ENCODE measurements at regions not wholly inside any gene's neighbourhood (a gene's known extent, or its start where the extent isn't known, plus 50 kb on each side); places are given as distances from the start of the nearest gene placed in this dataset.
"Not testable (repeated sequence)": the region's sequence is repeated elsewhere in the genome, so short reads cannot be mapped to it uniquely, and the experiment has no call there.

DNA sequence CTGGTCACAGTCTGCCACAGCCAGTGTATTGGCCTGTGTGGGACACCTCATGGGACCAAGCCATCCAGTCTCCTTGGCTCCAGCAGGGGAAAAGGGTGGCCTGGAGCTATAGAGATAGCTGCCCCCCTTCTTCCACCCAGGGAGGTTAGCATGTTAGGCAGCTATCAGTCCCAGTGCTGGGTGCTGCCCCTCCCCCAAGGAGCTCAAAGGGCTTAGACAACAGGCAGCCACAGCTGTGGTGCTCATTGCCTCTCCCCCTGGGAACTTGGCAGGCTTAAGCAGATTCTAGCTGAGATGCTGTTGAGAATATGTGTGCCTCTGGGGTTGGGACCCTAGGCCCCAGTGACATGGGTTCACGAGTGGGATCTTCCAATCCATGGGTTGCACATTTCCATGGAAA is 226.0 kb upstream of the PTGER4 start:
- in situ Hi-C loops (cut with HindIII; ENCODE audit: low sequenced_read_pairs), result no loop called here

DNA sequence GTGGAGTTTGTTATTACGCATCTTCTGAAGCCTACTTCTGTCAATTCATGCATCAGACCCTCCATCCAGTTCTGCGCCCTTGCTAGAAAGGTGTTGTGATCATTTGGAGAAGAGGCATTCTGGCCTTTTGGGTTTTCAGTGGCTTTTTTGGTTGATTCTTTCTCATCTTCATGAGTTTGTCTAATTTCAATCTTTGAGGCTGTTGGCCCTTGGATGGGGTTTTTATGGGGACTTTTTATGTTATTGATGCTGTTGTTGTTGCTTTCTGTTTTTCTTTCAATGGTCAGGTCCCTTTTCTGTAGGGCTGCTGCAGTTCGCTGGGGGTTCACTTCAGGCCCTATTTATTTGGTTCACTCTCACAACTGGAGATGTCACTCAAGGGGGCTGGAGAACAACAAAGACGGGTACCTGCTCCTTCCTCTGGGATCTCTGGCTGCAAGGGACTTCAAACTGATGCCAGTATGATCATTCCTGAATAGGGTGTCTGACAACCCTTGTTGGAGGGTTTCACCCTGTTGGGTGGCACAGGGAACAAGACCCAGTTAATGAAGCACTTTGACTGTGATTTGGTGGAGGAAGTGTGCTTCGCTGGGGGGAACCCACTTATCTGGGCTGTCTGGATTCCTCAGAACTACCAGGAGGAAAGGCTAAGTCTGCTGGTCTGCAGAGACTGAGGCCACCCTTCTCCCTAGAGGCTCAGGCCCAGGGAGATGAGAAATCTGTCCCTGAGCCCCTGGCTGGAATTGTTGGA is 226.7 kb upstream of the PTGER4 start:
- in situ Hi-C loops (cut with HindIII; ENCODE audit: low sequenced_read_pairs), result no loop called here

DNA sequence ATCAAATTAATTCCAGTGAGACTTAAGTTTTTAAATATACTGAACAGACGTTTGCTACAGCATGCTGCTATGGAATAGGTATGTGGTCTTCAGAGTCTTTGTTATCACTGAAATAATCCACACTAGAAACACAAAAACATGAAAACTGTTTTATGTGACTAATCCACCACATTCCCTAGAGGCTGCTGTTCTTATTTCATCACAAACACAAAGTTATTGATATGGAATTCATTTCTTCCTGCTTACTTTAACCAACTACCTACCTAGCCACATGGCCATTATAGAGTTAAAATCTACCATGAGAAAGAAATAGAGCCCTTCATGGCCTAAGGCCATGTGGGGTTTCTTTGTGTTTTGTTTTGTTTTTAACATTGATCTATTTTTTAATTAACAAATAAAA is 232.3 kb upstream of the PTGER4 start:
- in situ Hi-C loops (cut with HindIII; ENCODE audit: low sequenced_read_pairs), result no loop called here

DNA sequence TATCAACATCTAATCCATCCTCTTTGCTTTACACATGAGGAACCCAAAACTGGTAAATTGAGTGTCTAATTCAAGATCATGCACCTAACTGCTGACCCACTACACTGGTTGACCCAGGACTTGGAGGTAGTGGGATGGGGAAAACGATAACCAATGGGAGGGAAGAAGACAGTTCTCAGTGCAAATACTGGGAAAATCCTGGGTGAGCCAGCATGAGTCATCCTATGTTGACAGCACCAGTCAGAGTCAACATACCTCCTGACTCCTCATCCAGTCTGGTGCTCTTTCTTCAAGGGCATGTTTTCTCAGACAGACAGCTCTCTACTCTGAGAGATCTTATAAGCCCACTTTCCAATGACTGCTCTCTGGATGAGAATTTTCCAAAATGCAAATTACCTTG is 232.8 kb upstream of the PTGER4 start:
- in situ Hi-C loops (cut with HindIII; ENCODE audit: low sequenced_read_pairs), result no loop called here

DNA sequence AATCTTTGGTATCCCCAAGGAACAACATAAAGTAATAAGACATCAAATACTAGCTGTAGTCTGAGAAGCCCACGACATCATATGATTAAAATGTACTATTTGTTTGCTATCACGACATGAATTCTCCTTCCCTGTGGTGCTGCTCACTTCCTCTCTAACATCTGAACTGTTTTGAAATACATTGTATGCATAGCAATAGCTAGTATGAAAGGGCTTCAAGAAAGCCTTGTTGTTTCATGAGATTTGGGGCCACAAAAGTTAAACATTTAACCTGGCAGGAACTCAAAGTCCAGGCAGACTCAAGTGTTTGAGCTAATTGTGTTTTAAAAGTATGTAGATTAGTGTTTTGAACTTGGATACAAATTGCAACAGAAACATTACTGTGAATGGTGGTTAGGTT is 237.4 kb upstream of the PTGER4 start:
- in situ Hi-C loops (cut with HindIII; ENCODE audit: low sequenced_read_pairs), result no loop called here

DNA sequence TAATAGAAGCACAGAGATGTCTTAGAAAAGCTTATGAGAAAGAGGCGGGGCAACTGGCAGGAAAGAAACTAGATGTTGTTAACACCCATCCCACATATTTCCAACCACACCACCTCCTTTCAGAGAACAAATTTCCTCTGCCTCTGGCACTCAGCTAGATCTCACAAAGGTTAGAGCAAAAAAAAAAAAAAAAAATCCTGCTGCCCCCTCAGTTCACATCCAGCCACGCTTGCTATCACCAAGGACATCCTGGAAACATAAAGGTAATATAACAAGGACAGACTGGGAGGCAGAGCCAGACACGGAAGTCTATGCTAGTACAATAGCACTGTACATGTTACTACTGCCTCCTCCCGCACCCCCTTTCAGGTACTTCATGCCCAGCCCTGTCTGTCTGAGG is 238.0 kb upstream of the PTGER4 start:
- in situ Hi-C loops (cut with HindIII; ENCODE audit: low sequenced_read_pairs), result no loop called here

DNA sequence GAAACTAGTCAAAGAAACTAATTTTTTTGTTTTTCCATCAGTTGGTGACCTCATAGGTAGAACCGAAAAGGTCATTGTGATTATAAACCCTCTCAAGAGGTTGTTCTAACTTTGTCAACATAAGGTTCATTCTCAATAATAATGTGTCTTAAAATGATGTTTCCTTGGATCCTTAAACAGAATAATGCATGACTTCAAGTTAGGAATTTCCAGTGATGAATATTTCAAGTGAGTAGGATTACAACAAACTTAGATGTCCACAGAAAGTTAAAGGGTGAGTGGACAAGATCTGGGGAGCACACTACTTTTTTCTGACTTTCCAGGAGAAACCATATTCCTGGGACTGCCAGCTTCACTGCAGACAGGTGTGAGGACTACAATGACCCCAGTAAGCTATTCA is 239.0 kb upstream of the PTGER4 start:
- in situ Hi-C loops (cut with HindIII; ENCODE audit: low sequenced_read_pairs), result no loop called here

DNA sequence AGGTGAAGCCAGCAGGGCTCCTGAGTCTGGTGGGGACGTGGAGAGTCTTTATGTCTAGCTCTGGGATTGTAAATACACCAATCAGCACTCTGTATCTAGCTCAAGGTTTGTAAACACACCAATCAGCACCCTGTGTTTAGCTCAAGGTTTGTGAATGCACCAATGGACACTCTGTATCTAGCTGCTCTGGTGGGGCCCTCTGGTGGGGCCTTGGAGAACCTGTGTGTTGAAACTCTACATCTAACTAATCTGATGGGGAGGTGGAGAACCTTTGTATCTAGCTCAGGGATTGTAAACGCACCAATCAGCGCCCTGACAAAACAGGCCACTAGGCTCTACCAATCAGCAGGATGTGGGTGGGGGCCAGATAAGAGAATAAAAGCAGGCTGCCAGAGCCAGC is 240.6 kb upstream of the PTGER4 start:
- in situ Hi-C loops (cut with HindIII; ENCODE audit: low sequenced_read_pairs), result not testable (repeated sequence)

DNA sequence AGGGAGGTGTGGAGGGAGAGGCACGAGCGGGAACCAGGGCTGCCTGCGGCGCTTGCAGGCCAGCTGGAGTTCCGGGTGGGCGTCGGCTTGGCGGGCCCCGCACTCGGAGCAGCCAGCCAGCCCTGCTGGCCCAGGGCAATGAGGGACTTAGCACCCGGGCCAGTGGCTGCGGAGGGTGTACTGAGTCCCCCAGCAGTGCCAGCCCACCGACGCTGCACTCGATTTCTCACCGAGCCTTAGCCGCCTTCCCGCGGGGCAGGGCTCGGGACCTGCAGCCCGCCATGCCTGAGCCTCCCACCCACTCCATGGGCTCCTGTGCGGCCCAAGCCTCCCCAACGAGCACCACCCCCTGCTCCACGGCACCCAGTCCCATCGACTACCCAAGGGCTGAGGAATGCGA is 241.1 kb upstream of the PTGER4 start:
- in situ Hi-C loops (cut with HindIII; ENCODE audit: low sequenced_read_pairs), result not testable (repeated sequence)

DNA sequence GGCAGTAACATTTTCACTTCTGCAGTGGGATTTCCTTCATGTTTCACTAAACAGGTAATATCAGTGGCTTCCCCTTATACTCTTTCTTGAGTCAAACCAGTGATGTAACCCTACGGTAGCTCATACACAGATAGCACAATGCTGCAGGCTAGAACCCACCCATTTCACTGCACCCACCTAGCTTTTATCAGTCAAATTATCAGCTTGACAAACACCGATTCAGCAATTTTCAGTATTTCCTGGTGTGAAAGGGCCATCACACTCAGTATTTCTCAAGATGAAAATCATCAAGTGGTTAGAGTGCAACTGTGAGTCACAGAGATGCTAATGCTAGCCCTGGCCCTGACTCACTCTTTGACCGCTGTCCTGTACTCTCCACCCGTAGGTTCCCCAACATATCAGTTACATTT is 242.3 kb upstream of the PTGER4 start:
- in situ Hi-C loops (cut with HindIII; ENCODE audit: low sequenced_read_pairs), result no loop called here

DNA sequence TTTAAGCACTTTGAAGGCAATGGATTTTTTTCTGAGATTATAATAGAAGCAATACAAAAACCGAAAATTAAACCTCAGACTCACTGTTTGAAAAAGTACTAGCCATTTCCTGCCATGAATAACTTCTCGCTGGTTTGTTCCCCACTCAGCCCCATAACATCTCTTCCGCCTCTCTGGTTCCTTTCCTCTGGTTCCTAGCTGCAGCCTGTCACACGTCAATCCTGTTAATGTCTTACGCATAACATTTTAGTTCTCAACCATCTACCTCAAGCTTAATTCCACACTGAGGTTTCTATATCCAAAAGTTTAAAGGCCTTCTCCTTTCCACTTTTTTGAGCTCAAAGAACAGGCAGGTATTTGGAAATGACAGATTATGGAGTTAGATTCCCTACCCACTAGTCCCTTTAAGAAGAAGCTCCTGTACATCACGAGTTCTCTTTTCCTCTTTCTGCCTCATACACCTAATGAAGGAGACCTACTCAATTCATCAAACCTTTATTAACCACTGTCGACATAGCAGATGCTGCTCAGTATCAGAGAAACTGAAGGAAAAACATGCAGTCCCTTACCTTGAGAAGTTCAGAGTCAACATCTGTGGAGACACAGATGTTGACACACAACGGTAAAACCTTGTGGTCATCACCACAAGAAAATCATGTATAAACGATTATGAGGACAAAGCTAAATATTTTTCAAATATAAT is 243.0 kb upstream of the PTGER4 start:
- in situ Hi-C loops (cut with HindIII; ENCODE audit: low sequenced_read_pairs), result no loop called here

DNA sequence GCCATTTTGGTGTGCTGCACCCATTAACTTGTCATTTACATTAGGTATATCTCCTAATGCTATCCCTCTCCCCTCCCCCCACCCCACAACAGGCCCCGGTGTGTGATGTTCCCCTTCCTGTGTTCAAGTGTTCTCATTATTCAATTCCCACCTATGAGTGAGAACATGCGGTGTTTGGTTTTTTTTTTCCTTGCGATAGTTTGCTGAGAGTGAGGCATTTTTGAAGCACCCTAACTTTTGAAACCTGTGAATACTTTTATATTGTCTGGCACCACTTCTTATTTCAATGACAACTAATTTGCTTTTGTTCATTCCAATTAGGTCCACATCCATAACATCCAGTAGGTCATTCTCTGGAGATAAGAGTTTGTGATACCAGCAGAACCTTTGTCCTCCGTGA is 244.0 kb upstream of the PTGER4 start:
- in situ Hi-C loops (cut with HindIII; ENCODE audit: low sequenced_read_pairs), result not testable (repeated sequence)

DNA sequence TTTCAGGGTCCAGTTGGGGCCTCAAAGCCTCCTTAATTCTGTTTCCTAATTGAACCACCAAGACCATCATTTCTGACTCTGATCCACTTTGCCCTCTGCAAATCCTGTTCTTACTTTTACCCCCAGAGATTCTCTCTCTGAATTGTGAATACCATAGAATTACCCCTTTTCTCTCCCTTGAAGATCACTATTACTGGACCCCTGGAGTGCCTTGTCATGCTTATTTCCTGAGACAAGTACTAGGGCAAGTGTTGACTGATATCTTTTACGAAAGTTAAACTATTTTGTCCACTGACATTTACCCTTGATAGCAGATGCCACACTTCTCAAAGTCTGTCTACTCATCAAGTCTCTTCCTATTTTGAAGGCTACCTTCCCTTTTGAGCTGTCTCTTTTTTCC is 246.9 kb upstream of the PTGER4 start:
- in situ Hi-C loops (cut with HindIII; ENCODE audit: low sequenced_read_pairs), result no loop called here

DNA sequence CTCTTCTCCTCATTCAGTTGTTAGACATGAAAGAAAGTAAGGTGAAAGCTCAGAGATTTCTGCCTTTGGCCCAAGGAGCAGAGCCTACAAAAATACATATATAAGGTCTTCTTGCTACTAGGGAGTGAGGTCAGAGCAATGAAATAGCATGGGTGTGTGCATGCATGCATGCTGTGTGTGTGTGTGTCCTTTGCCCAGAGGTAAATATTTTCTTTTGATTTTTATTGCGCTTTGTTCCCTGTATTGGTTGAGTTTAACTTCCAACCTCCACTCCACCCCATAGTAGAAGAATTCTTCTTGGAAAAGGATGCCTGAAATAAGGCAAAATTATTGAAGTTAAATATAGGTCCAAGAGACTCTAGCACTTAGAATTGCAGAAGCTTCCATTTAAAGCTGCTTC is 248.0 kb upstream of the PTGER4 start:
- in situ Hi-C loops (cut with HindIII; ENCODE audit: low sequenced_read_pairs), result no loop called here

DNA sequence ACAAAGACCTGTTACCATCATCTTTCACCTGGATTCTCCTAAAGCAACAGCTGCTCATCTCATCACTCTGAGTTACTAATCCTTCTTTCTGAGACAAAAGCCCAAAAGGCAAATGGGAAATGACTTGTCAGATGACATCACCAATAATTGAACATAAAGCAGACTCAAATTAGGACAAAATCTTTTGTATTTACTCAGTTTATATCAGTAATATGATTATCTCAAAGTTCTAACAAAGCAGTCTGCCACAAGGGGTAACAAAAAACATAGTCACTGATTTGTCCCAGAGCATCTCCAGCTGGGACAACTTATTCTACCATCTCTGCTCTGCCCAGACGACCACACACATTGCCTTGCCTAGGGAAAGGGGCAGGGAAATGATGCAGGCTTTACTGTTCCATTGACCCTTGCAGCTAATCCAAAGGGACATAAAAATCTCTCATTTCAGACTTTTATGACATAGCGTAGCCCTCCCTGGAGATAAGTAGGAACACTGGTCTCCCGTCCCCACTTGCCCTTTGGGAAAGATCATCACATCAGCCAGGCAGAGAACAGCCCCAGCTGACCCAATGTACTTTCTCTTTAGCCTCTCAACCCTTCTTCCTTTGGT is 249.5 kb upstream of the PTGER4 start:
- in situ Hi-C loops (cut with HindIII; ENCODE audit: low sequenced_read_pairs), result no loop called here

DNA sequence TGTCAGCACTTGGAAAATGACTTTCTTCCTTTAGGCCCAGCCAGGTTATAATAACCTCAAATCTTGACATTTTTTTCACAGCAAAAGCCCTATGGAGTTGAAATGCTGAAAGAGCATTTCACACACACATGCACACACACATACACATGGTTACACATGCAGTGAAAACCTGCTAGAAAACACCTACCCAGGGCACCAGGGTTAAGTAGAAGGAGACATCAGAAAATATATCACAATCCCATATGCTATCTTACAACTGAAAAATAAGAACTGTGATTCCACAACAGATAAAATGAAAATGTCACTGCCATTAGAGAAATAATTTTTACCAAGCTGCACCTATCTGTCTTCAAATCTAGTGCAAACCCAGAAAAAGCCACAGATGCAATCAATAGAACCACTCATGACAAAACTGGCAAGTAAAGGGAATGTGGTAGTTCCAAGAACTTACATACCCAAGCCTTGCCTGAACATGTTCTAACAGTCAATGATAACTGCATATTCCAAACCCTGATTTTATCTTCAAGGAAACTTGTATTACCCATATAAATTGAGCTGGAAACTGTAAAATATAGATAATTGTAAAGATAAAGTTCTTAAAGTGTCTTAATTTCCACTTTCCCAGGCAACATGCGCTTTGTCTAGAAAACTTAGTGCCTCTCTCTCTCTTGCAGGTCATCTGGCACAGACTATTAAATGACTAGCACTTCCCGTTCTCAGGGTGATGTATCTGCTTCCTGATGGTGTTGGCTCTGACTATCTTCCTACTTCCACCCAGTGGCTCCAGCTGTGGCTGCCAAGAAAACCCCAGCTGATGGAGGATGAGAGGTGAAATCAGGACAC is 250.2 kb upstream of the PTGER4 start:
- in situ Hi-C loops (cut with HindIII; ENCODE audit: low sequenced_read_pairs), result no loop called here

DNA sequence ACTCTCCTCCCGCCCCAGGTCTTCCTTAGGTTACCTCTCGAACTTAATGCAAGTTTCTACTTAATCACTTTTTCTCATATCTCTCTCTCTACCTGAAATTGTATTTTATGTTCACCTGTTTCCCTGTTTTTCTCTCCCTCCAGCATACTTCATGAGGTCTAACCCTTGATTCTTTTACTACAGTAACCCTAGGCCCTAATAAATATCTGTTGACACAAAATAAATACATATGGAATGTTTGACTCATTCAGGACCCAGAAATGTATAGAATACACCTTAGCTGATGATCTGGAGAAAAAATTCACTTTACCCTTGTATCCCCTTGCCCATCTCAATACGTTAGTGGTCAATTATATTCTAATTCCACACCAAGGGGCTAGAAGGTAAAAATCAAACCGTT is 250.9 kb upstream of the PTGER4 start:
- in situ Hi-C loops (cut with HindIII; ENCODE audit: low sequenced_read_pairs), result no loop called here

DNA sequence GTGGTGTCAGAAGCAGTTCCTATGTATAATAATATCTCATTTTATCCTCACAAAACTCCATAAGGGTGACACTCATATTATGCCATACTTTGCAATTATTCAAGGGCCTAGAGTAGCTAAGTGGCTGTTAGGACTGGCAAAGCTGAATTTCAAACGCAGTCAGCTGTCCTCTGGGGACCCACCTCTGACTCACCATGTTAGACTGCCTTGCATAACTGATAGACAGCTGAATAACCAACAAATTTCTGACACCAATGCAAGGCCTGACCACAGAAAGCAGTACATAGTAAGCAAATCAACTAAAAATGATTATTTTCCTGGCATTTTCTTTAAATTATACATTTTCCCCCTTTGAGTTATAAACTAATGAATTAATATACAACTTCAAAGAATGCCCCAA is 251.6 kb upstream of the PTGER4 start:
- in situ Hi-C loops (cut with HindIII; ENCODE audit: low sequenced_read_pairs), result no loop called here

DNA sequence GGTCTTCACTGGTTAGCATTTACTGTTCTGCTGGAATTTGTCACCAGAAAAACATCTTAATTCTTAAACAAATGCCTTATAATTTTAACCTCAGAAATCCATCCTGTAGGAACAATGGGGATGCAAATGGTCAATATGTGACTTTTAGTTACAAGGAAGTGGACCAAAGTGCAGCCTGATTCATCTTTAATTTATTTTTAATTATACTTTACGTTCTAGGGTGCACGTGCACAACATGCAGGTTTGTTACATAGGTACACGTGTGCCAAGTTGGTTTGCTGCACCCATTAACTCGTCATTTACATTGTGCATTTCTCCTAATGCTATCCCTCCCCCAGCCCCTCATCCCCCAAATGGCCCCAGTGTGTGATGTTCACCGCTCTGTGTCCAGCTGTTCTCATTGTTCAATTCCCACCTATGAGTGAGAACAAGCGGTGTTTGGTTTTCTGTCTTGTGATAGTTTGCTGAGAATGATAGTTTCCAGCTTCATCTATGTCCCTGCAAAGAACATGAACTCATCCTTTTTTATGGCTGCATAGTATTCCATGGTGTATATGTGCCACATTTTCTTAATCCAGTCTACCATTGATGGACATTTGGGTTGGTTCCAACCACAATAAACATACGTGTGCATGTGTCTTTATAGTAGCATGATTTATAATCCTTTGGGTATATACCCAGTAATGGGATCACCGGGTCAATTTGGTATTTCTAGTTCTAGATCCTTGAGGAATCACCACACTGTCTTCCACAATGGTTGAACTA is 262.5 kb upstream of the PTGER4 start:
- in situ Hi-C loops (cut with HindIII; ENCODE audit: low sequenced_read_pairs), result not testable (repeated sequence)

DNA sequence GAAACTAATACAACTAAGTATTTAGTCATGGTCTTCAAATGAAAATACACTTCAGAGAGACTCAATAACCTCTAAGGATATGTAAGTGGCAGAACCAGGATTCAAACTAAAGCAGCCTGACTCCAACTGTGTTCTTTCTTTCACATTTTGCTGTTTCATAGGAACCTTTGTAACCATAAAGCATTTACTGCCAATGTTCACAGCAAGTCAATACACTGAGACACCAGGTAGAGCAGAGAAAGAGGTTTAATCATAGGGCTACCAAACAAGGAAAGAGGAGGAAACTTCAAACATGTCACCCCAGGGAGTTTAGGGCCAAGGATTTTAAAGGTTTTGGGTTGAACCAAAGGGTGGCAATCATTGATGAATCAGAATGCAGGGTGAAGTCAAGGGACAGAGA is 263.1 kb upstream of the PTGER4 start:
- in situ Hi-C loops (cut with HindIII; ENCODE audit: low sequenced_read_pairs), result no loop called here

DNA sequence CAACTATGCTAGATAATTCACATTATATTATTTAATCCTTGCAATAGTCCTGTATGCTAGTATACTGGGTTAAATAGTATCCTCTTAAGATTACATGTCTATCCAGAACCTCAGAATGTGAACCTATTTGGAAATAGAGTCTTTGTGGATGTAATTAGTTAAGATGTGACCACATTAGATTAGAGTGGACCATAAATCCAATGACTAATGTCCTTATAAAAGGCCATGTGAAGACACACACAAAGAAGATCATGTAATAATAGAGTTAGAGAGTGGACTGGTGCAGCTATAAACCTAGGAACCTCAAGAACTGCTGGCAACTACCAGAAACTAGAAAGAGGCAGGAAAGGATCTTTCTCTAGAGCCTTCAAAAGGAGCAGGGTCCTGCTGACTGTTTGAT is 263.6 kb upstream of the PTGER4 start:
- in situ Hi-C loops (cut with HindIII; ENCODE audit: low sequenced_read_pairs), result no loop called here

Measured in DLD1 (cell line).